ENCODE measurements at regions not wholly inside any gene's neighbourhood (a gene's known extent, or its start where the extent isn't known, plus 50 kb on each side); places are given as distances from the start of the nearest gene placed in this dataset.

DNA sequence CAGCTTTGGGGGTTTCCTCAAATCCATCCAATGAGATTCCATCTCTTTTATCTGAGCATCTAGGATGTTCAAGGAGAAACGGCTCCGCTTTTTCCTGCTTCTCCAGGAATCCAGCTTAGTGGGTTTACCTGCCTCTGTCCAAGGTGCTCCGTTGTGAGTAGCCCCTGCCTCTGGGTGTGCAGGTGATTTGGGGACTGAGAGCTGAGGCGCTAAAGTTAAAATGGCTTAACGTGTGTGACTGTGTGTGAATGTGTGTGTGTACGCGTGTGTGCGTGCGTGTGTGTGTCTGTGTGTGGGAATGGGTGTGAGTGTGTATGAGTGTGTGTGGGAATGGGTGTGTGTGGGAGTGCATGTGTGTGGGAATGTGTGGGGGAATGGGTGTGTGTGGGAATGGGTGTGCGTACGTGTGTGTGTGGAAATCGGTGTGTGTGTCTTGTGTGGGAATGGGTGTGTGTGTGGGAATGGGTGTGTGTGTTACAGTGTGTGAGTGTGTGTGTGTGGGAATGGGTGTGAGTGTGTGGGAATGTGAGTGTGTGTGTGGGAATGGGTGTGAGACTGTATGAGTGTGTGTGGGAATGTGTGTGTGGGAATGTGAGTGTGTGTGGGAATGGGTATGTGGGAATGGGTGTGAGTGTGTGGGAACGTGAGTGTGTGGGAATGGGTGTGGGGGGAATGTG, 90.2 kb upstream of the INSIG1 start:
- no peak overlapping the region for H3K4me3 ChIP-seq (ENCODE audit: low read length)
- ChIA-PET CTCF (interaction anchor here (1.7 kb wide), 1 partner anchor 137 kb away, joined by 9 read pairs; no protein-coding TSS in a partner anchor), POLR2A (interaction anchor here (3.4 kb wide), 1 partner anchor 90 kb away, joined by 114 read pairs; the partner anchor contains the start of gene INSIG1)
- peaks cover 0 to 3% of the 10 kb centered on the region in 2 experiments for H3K9me3 ChIP-seq (ENCODE audit: control insufficient read depth in 1 of 2, insufficient read depth in 1 of 2, low read length in 2 of 2)
- H3K27ac ChIP-seq (ENCODE audit: low read depth in 1 of 2, low read length in 2 of 2): no peak overlapping the region
- Mint-ChIP-seq H3K27me3 (no peaks in the 10 kb centered on the region), H3K36me3 (ENCODE audit: low read depth) (no peaks in the 10 kb centered on the region), H3K27ac (no peak overlapping the region), H3K9me3 (no peaks in the 10 kb centered on the region), H3K4me1 (ENCODE audit: low read depth) (peaks cover 22% of the 10 kb centered on the region), H3K4me3 (no peak overlapping the region)
- intact Hi-C loops (cut with DNase I, micrococcal nuclease): loop anchor here (5.0 to 10.0 kb wide), 4 partner anchors 140 to 437 kb away; partner anchors contain the start of gene RBM33 (in 1 of the 2)
- H3K27me3 ChIP-seq (ENCODE audit: control insufficient read depth in 1 of 2, insufficient read depth in 2 of 2, low read length in 2 of 2): no peaks in the 10 kb centered on the region
- DNase-seq (no peak), ATAC-seq (ENCODE audit: poor library complexity) (no peak)
- TF ChIP-seq, protein P1, sequence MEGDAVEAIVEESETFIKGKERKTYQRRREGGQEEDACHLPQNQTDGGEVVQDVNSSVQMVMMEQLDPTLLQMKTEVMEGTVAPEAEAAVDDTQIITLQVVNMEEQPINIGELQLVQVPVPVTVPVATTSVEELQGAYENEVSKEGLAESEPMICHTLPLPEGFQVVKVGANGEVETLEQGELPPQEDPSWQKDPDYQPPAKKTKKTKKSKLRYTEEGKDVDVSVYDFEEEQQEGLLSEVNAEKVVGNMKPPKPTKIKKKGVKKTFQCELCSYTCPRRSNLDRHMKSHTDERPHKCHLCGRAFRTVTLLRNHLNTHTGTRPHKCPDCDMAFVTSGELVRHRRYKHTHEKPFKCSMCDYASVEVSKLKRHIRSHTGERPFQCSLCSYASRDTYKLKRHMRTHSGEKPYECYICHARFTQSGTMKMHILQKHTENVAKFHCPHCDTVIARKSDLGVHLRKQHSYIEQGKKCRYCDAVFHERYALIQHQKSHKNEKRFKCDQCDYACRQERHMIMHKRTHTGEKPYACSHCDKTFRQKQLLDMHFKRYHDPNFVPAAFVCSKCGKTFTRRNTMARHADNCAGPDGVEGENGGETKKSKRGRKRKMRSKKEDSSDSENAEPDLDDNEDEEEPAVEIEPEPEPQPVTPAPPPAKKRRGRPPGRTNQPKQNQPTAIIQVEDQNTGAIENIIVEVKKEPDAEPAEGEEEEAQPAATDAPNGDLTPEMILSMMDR (IDR thresholded peaks at IDR 0.05): no peak
- H3K36me3 ChIP-seq (ENCODE audit: insufficient read depth, low read length): no peaks in the 10 kb centered on the region
- H3K4me1 ChIP-seq (ENCODE audit: insufficient read depth, low read length): peaks cover 29% of the 10 kb centered on the region

DNA sequence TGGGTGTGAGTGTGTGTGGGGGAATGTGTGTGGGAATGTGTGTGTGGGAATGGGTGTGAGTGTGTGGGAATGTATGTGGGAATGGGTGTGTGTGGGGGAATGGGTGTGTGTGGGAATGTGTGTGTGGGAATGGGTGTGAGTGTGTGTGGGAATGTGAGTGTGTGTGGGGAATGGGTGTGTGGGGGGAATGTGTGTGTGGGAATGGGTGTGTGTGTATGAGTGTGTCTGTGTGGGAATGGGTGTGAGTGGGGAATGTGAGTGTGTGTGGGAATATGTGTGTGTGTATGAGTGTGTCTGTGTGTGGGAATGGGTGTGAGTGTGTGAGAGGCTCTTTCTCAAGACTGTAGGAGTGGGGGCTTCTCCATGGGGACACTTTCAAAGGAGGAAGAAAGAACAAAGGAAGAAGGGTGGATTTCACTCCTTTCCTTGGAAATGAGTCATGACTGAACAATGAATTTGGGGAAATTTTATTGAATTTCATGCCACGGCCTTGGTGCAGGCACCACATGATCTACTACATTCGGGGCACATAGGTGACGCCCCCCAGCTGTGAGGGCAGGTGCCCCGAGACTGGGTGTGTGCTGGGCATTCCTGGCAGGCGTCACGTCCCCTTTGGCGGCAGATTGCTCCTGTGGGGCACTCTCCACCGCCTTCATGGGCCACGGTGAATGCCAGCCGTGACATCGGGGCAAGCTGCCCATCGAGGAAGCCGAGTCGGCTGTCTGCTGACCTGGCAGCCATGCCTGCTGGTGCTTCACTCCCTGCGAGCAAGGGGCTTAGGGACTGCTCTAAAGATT, 88.8 kb upstream of the INSIG1 start:
- H3K4me3 Mint-ChIP-seq: no peak overlapping the region
- DNase-seq (peak in 2 of 14 experiments; percentile 16 to 32), ATAC-seq (ENCODE audit: poor library complexity) (no peak)
- TF ChIP-seq, protein P1 (IDR thresholded peaks at IDR 0.05): no peak
- intact Hi-C loops (cut with DNase I, micrococcal nuclease): loop anchor here (5.0 to 10.0 kb wide), 4 partner anchors 138 to 436 kb away; partner anchors contain the start of gene RBM33 (in 1 of the 2)
- ChIA-PET CTCF (no interaction called here), POLR2A (no interaction called here)
- H3K27me3 Mint-ChIP-seq: peaks cover 6% of the 10 kb centered on the region
- Histone ChIP-seq H3K27me3 (ENCODE audit: control insufficient read depth in 1 of 2, insufficient read depth in 2 of 2, low read length in 2 of 2) (no peaks in the 10 kb centered on the region), H3K36me3 (ENCODE audit: insufficient read depth, low read length) (no peaks in the 10 kb centered on the region), H3K27ac (ENCODE audit: low read depth in 1 of 2, low read length in 2 of 2) (no peak overlapping the region), H3K4me1 (ENCODE audit: insufficient read depth, low read length) (peaks cover 29% of the 10 kb centered on the region), H3K9me3 (ENCODE audit: control insufficient read depth in 1 of 2, insufficient read depth in 1 of 2, low read length in 2 of 2) (peaks cover 0 to 3% of the 10 kb centered on the region in 2 experiments), H3K4me3 (ENCODE audit: low read length) (no peak overlapping the region)
- H3K36me3 Mint-ChIP-seq (ENCODE audit: low read depth): no peaks in the 10 kb centered on the region
- no peak overlapping the region for H3K27ac Mint-ChIP-seq
- peaks cover 22% of the 10 kb centered on the region for H3K4me1 Mint-ChIP-seq (ENCODE audit: low read depth)
- no peaks in the 10 kb centered on the region for H3K9me3 Mint-ChIP-seq

DNA sequence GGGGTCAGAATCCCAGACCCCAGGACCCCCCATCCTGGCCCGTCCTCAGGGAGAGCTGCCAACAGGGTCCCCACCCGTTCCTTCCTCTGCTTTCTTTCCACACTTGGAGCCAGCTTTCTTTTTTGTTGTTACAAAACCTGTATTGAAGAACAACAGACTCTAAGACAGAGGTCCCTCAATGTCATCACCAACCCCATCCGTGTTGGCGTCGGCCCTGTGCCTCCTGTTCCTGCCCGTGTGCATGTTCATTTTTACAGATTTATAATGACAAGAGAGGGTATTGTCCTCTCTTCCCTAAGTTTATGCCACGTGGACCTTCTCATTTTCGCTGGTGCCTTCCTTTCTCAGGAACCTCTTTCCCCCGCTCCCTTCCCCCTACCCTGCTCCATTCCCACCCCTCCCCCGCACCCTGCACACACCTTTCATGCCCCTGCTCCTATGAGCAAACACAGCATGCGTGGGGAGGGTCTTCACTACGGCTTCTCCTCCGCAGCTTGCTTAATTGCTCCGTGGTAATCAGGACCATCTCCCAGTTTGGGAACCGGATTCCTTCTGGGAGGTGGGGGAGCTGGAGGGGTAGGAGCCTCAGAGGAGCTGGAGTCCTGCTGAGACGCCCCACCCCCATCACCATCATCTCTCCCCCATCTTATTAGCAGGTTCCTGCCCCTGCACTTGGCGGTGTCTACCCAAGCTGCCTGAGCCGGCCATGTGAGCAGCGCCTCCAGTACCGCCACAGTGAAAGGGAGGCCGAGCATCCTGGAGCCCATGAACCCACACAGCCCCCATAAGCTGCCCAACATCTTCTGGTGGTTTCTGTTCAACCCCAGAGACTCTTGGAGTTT, 88.0 kb upstream of the INSIG1 start:
- Mint-ChIP-seq H3K27me3 (peaks cover 7% of the 10 kb centered on the region), H3K9me3 (no peaks in the 10 kb centered on the region), H3K36me3 (ENCODE audit: low read depth) (no peaks in the 10 kb centered on the region), H3K4me3 (no peak overlapping the region), H3K27ac (no peak overlapping the region), H3K4me1 (ENCODE audit: low read depth) (peaks cover 22% of the 10 kb centered on the region)
- TF ChIP-seq, protein P1 (IDR thresholded peaks at IDR 0.05): no peak
- Histone ChIP-seq H3K4me3 (ENCODE audit: low read length) (no peak overlapping the region), H3K9me3 (ENCODE audit: control insufficient read depth in 1 of 2, insufficient read depth in 1 of 2, low read length in 2 of 2) (peaks cover 0 to 3% of the 10 kb centered on the region in 2 experiments), H3K4me1 (ENCODE audit: insufficient read depth, low read length) (peaks cover 22% of the 10 kb centered on the region), H3K27me3 (ENCODE audit: control insufficient read depth in 1 of 2, insufficient read depth in 2 of 2, low read length in 2 of 2) (peaks cover 0 to 3% of the 10 kb centered on the region in 2 experiments), H3K27ac (ENCODE audit: low read depth in 1 of 2, low read length in 2 of 2) (no peak overlapping the region), H3K36me3 (ENCODE audit: insufficient read depth, low read length) (no peaks in the 10 kb centered on the region)
- ChIA-PET CTCF (interaction anchor here (1.3 kb wide), 1 partner anchor 135 kb away, joined by 4 read pairs; no protein-coding TSS in a partner anchor), POLR2A (no interaction called here)
- ATAC-seq (ENCODE audit: poor library complexity): no peak
- DNase-seq: peak in 2 of 14 experiments; percentile 9 to 37
- intact Hi-C loops (cut with DNase I, micrococcal nuclease): loop anchor here (5.0 to 10.0 kb wide), 4 partner anchors 138 to 435 kb away; partner anchors contain the start of gene RBM33 (in 1 of the 2)
